IPS-NIHi7 (cell line): ENCODE measurements at regions not wholly inside any gene's neighbourhood (a gene's known extent, or its start where the extent isn't known, plus 50 kb on each side); places are given as distances from the start of the nearest gene placed in this dataset.

Source experiments
- DNase-seq: peaks from one replicate; pipeline ENCODE4 v3.0.0; 2012; ENCODE audit warnings: mixed read lengths; ENCODE audit errors: extremely low spot score

- no peak for DNase-seq
These were observed 610.3 kb downstream of the TBC1D22A start for GRCh38 chr22:47372596-47373385.

- no peak for DNase-seq
These were observed 609.7 kb downstream of the TBC1D22A start for GRCh38 chr22:47372111-47372581.

GRCh38 chr22:47371263-47372090 is 609.0 kb downstream of the TBC1D22A start:
- no peak for DNase-seq

GRCh38 chr22:47370448-47371262 is 608.2 kb downstream of the TBC1D22A start:
- no peak for DNase-seq

- no peak for DNase-seq
These were observed 607.1 kb downstream of the TBC1D22A start for GRCh38 chr22:47369431-47370015.

GRCh38 chr22:47369020-47369419 is 606.6 kb downstream of the TBC1D22A start:
- DNase-seq = no peak

- no peak for DNase-seq
These were observed 605.8 kb downstream of the TBC1D22A start for GRCh38 chr22:47367993-47368945.

- no peak for DNase-seq
These were observed 604.7 kb downstream of the TBC1D22A start for GRCh38 chr22:47367107-47367690.

GRCh38 chr22:47366026-47366767 is 603.7 kb downstream of the TBC1D22A start:
- no peak for DNase-seq

- no peak for DNase-seq
These were observed 598.8 kb downstream of the TBC1D22A start for GRCh38 chr22:47361247-47361646.

GRCh38 chr22:47357493-47357892 is 595.0 kb downstream of the TBC1D22A start:
- no peak for DNase-seq

- no peak for DNase-seq
These were observed 594.6 kb downstream of the TBC1D22A start for GRCh38 chr22:47357086-47357485.

- DNase-seq = no peak
These were observed 594.1 kb downstream of the TBC1D22A start for GRCh38 chr22:47356511-47357011.

- DNase-seq = no peak
These were observed 593.5 kb downstream of the TBC1D22A start for GRCh38 chr22:47355776-47356510.

- DNase-seq = no peak
These were observed 592.9 kb downstream of the TBC1D22A start for GRCh38 chr22:47355388-47355725.

GRCh38 chr22:47354668-47355387 is 592.4 kb downstream of the TBC1D22A start:
- no peak for DNase-seq

- no peak for DNase-seq
These were observed 590.7 kb downstream of the TBC1D22A start for GRCh38 chr22:47352920-47353700.
